ENCODE measurements at regions not wholly inside any gene's neighbourhood (a gene's known extent, or its start where the extent isn't known, plus 50 kb on each side); places are given as distances from the start of the nearest gene placed in this dataset.

DNA sequence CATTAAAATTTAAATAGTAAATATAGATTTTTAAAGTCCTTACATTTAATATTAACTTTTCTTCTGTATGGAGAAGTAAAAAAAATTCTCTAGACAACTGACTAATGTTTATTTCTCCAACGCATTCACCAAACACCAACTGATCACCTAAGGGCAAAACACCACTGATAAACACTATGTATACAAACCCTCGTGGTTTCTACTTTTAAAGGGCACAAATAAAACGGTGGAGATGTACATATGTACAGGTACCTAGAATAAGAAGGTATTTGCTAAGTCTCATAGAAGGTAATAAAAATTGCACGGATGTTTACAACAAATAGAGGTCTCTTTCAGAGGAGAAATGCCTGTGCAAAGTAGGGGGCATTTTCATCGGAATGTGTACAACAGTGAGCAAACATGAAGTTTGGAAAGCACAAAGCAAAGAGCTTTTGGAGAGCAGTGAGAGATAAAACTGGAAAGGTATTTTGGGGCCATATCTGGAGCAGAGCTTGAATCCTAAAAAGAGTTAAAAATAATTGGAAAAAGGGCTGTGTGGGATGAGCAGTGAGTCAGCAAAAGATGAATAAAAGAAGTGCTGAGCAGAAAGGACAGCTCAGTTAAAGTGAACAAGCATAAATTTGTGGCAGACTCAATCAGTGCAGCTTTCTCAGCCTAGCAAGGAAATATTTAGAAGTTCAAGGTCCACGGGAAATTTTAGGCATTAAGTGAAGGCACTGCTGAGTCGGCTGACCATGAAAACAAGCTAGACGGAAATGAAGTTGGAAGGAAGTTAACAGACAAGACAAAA, 160.0 kb downstream of the TMEM161B start:
- Histone ChIP-seq H3K4me1 (no peaks in the 10 kb centered on the region), H3K9me3 (no peaks in the 10 kb centered on the region), H3K27me3 (ENCODE audit: low read depth) (no peaks in the 10 kb centered on the region), H3K27ac (no peak overlapping the region), H3K36me3 (no peaks in the 10 kb centered on the region), H3K4me3 (no peak overlapping the region)
- ATAC-seq (no peak), DNase-seq (no peak)
- intact Hi-C loops (cut with DNase I) = no loop called here
- TF ChIP-seq, protein P1, sequence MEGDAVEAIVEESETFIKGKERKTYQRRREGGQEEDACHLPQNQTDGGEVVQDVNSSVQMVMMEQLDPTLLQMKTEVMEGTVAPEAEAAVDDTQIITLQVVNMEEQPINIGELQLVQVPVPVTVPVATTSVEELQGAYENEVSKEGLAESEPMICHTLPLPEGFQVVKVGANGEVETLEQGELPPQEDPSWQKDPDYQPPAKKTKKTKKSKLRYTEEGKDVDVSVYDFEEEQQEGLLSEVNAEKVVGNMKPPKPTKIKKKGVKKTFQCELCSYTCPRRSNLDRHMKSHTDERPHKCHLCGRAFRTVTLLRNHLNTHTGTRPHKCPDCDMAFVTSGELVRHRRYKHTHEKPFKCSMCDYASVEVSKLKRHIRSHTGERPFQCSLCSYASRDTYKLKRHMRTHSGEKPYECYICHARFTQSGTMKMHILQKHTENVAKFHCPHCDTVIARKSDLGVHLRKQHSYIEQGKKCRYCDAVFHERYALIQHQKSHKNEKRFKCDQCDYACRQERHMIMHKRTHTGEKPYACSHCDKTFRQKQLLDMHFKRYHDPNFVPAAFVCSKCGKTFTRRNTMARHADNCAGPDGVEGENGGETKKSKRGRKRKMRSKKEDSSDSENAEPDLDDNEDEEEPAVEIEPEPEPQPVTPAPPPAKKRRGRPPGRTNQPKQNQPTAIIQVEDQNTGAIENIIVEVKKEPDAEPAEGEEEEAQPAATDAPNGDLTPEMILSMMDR (IDR thresholded peaks at IDR 0.05) = no peak

DNA sequence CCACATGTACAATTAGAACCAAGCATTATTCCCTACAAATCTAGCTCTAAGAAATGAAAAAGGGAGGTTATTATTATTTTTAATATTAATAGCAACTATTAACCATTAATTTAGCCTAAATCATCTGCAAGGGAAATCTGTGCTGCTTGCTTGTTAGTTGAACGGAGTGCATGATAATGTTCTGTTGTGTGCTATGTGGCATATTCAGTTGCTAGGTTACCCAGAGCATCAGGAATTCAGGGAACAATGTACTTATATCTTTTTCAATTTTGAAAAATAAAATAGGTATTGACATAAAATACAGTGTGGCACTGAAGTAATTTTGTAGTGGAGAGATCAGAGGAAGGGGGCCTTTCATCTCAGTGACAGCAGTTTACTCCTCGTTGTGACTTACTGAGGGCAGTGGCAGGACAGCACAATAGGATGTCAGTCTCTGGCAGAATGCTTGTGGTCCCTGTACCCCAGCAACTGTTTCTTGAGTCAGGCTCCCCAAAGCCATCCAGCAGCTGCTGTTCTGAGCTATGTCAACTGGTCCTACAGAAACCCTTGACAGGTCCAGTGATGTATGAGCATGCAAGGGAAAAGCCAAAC, 173.6 kb downstream of the TMEM161B start:
- no peaks in the 10 kb centered on the region for H3K9me3 ChIP-seq
- no peak for DNase-seq
- no peak for ATAC-seq
- H3K4me3 ChIP-seq = no peak overlapping the region
- TF ChIP-seq, protein P1 (IDR thresholded peaks at IDR 0.05) = no peak
- no peaks in the 10 kb centered on the region for H3K36me3 ChIP-seq
- H3K4me1 ChIP-seq = no peaks in the 10 kb centered on the region
- H3K27ac ChIP-seq = no peak overlapping the region
- intact Hi-C loops (cut with DNase I) = no loop called here
- H3K27me3 ChIP-seq (ENCODE audit: low read depth) = no peaks in the 10 kb centered on the region

DNA sequence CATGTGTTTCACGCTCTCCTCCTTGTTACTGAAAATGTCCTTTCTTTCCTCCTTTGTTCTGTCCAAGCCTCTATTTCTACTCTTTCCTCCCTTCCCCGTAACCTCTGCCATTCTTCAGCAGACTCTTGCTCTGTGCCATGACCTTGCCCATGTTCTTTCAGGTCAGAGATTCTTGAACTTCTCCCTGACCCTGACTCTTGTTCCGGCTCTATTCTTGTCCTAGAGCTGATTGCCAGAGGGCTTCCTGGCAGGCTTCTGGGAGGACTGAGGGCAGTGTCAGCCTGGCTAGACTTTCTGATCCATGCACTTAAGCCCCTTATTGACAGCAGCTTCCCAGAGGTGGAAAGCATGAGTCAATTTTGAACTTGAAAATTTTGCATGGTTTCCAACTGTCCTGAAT, 174.2 kb downstream of the TMEM161B start:
- Histone ChIP-seq H3K27ac (no peak overlapping the region), H3K27me3 (ENCODE audit: low read depth) (no peaks in the 10 kb centered on the region), H3K4me1 (no peaks in the 10 kb centered on the region), H3K4me3 (no peak overlapping the region), H3K36me3 (no peaks in the 10 kb centered on the region), H3K9me3 (no peaks in the 10 kb centered on the region)
- intact Hi-C loops (cut with DNase I) = no loop called here
- ATAC-seq (no peak), DNase-seq (no peak)
- TF ChIP-seq, protein P1 (IDR thresholded peaks at IDR 0.05) = no peak

DNA sequence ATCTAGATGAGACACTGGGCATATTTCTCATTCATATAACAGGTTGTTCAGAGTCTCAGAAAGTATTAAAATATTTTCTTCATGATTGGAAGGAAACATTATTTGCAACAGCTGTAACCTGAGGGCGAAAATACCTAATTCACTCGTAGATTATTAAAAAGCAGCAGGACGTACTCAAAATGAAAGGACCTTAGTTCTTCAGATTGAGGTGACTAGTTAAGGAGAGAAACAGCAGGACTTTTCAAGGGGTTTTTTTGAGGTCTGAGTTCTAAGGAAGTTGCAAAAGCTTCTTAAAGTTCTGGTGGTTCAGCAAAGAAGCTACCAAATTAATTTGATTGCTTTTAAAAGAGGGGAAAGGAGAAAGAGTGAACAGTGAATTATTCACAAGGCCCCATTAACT, 174.9 kb downstream of the TMEM161B start:
- Histone ChIP-seq H3K9me3 (no peaks in the 10 kb centered on the region), H3K4me1 (no peaks in the 10 kb centered on the region), H3K4me3 (no peak overlapping the region), H3K27ac (no peak overlapping the region), H3K36me3 (no peaks in the 10 kb centered on the region), H3K27me3 (ENCODE audit: low read depth) (no peaks in the 10 kb centered on the region)
- intact Hi-C loops (cut with DNase I) = no loop called here
- ATAC-seq = no peak
- TF ChIP-seq, protein P1 (IDR thresholded peaks at IDR 0.05) = no peak
- DNase-seq = no peak

DNA sequence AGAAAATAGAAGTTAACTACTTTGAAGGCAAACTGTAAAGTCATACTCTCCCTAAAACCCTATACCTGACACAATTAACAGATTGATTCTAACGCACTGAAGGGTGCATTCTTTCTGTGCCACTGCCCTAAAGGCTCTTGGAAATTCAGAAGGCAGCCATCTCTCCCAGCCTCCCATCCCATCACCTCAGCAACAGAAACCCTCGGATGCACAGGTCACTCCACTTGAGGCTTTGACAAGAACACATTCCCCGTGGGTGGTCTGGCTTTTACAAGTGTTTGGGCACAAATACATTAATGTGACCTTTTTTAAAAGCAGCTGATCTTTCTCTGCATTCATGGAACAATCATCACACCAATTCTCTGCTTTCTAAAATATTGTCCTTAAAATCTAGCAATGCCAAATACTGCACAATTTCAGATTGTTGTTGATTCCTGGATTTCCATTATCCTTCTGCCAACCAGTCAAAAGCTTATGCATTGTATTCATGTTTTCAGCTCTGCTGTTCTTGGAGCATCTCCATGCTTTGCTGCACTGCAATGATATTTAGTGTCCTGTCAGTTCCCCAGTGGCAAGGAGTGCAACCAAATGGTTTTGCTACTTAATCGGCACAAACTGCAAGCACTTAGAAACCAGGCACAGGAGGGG, 175.6 kb downstream of the TMEM161B start:
- TF ChIP-seq, protein P1 (IDR thresholded peaks at IDR 0.05) = no peak
- H3K36me3 ChIP-seq = no peaks in the 10 kb centered on the region
- DNase-seq (no peak), ATAC-seq (no peak)
- H3K4me3 ChIP-seq = no peak overlapping the region
- no peaks in the 10 kb centered on the region for H3K9me3 ChIP-seq
- H3K27ac ChIP-seq = no peak overlapping the region
- intact Hi-C loops (cut with DNase I) = no loop called here
- no peaks in the 10 kb centered on the region for H3K27me3 ChIP-seq (ENCODE audit: low read depth)
- no peaks in the 10 kb centered on the region for H3K4me1 ChIP-seq

All from lower lobe of right lung (tissue), 2 donors.